HG03039 (cell line): ENCODE measurements at regions not wholly inside any gene's neighbourhood (a gene's known extent, or its start where the extent isn't known, plus 50 kb on each side); places are given as distances from the start of the nearest gene placed in this dataset.
A peak's percentile ranks its signal among the peaks of the same experiment; 100 is the strongest.
"Not testable (repeated sequence)": the region's sequence is repeated elsewhere in the genome, so short reads cannot be mapped to it uniquely, and the experiment has no call there.

Experiments used
- ATAC-seq: cut with Tn5 transposase; IDR thresholded peaks from one replicate; pipeline ENCODE4 v1.9.1; 2021; ENCODE audit warnings: mild to moderate bottlenecking, moderate library complexity; ENCODE audit not compliant: unreplicated experiment

DNA sequence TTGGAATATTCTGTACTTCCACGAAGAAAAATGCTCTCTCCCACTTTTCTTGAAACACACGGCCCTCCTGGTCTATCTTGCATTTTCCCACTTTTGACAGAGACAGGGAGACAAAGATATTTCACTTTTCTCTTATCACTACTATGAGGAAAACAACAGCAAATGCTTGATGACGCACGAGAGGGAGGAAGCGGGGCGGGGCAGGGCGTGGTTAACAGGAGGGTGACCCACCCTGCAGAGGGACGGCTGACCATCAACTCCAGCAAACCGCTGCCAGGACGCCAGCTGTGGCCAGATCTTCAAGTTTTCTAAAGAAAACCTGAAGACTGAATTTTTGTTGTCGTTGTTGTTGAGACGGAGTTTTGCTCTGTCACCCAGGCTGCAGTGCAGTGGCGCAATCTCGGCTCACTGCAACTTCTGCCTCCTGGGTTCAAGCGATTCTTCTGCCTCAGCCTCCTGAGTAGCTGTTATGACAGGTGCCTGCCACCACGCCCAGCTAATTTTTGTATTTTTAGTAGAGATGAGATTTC lies 63.8 kb downstream of the NSUN5 start:
- not testable (repeated sequence) for ATAC-seq

DNA sequence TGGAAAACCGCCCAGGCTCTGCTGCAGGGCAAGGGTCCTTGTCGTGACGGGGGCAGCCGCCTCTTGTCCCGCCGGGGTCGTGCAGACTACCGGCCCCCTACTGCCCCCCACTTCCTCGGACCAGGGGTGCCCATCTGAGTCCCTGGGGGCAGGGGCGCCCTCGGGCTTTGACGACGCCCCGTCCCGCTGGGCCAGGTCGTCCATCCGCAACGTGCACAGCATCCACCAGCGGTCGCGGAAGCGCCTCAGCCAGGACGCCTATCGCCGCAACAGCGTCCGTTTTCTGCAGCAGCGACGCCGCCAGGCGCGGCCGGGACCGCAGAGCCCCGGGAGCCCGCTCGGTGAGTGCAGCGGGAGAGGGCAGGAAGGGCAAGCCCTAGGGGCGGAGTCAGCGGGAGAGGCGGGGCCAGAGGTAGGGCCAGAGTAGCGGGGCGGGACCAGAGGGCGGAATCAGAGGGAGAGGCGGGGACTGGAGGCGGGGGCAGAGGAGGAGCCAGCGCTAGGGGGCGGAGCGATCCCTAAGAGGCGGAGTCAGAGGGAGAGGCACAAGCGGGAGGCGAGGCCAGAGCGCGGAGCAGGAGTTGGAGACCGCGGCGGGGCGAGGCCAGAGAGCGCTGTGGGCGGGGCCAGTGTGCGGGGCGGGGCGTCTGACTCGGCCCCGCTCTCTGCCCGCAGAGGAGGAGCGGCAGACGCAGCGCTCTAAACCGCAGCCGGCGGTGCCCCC lies 73.5 kb downstream of the NSUN5 start:
- ATAC-seq = peak; percentile 88

DNA sequence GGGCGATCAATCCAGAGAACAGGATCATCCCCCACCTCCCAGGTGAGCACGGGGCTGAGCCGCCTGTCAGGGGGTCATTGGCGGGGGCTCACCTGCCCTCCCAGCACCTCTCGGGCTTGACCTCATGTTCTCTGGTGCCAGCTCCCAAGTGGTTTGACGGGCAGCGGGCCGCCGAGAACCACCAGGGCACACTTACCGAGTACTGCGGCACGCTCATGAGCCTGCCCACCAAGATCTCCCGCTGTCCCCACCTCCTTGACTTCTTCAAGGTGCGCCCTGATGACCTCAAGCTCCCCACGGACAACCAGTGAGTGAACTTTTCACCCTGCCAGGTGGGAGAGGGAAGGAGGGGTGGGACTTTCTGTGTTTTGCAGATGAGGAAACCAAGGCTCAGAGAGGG lies 82.9 kb downstream of the NSUN5 start:
- ATAC-seq = not testable (repeated sequence)

DNA sequence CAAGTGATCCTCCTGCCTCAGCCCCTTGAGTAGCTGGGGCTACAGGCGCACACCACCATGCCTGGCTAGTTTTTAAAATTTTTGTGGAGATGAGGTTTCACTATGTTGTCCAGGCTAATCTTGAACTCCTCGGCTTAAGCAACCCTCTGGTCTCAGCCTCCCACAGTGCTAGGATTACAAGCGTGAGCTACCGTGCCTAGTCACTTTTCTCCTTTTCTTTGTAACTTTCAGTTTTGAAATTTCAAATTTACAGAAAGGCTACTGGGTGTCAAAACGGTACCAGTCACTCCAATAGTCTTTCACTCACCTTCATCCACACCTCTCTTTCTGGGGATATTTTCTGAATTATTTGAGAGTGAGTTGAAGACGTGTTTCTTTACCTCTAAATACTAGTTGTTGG lies 86.9 kb downstream of the NSUN5 start:
- ATAC-seq = peak; percentile 33

DNA sequence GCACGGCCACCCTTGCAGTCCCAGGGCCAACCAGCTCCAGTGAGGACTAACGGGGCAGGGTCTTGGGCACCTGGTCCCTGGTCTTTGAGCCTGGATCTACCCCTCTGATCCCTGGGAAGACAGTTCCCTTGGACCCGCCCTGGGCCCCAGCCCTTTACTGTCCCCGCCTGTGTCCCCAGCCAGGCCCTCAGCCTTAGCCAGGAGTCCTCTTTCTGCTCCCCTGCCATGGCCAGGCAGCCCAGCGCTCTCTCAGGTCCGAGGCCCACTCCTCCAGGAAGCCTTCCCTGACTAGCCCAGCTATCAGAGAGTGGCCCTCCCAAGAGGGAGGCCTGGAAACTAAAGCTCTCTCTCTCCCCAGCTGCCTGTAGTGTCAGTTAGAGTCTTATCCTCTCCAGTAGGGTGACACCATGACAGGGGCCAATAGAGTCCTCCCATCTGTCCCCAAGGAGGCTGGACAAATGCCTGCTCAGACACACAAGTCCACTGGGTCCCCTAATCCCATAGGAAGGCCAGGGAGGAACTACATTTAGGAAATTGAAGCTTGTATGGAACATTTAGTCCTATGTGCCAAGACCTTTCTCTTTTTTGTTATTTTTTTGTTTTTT lies 87.8 kb downstream of the NSUN5 start:
- ATAC-seq = peak; percentile 31

DNA sequence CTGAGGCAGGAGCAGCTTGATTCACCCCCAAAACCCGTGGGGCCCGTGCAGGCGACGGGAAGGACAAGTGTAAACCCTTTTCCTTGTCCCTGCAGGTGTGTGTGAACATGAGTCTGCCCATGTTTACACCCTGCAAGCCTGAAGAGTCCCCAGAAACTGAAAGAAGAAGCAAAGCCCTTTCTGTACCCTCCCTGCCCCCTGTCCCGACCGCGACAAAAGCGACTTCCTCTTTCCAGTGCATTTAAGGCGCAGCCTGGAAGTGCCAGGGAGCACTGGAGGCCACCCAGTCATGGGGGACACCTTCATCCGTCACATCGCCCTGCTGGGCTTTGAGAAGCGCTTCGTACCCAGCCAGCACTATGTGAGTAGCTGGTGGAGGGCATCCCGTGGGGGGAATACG lies 88.3 kb downstream of the NSUN5 start:
- ATAC-seq = peak; percentile 57

DNA sequence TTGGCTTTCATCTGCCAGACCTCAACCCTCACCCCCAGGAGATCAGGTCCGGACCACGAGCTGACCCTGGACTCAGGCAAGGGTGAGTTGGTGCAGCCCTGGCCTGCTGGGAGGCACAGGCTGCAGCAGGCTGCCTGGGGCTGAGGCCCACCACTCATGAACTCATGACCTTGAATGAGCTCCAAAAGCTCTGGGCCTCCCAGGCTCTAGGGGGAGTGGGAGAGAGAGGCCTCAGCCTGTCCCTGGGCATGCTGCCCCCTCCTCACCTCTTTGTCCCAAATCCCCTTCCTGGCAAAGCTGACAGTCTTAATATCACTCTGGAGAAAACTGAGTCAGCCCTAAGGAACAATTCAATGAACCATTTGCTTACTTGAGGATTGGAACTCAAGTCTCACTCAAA lies 89.8 kb downstream of the NSUN5 start:
- not testable (repeated sequence) for ATAC-seq

DNA sequence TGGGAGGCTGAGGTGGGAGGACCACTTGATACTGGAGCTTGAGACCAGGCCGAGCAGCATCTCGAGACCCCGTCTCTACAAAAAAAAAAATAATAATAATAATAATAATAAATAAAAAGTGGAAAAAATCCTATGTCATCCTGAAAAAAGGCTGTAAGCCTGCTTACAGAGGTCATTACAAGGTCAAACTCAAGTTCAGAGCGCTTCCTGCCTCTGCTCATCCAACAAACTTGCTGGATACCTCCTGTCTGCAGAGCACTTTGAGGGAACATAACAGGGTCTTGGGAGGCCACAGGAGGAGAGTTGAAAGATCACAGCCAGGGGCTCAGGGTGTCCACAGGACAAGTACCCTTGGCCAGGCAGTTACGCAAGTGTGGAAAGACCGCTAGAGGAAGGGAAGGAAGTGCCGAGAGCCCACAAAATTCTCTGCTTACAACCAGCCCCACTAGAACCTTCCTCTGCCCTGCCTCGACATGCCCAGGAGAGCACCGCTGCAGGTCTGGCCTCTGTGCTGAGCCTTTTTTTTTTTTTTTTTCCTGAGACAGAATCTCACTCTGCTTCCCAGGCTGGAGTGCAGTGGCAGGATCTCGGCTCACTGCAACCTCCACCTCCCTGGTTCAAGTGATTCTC lies 92.5 kb downstream of the NSUN5 start:
- not testable (repeated sequence) for ATAC-seq

DNA sequence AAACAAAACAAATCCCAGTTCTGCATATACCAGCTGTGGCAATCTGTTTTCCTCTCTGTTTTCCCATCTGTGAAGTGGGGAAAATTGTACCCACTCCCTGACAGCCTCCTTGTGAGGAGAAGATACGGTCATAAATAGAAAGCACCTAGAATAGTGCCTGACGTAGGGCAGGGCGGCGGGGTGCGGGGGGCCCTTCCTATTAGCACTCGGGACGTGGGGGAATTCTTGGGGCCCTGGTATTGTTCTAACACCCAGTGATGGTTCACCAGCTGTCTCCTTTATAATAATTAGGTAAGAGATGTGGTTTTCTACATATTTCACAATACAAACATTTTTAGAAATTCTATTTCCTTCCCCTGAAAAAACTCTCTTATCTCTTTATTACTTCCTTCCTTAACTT lies 93.4 kb downstream of the NSUN5 start:
- ATAC-seq = not testable (repeated sequence)

DNA sequence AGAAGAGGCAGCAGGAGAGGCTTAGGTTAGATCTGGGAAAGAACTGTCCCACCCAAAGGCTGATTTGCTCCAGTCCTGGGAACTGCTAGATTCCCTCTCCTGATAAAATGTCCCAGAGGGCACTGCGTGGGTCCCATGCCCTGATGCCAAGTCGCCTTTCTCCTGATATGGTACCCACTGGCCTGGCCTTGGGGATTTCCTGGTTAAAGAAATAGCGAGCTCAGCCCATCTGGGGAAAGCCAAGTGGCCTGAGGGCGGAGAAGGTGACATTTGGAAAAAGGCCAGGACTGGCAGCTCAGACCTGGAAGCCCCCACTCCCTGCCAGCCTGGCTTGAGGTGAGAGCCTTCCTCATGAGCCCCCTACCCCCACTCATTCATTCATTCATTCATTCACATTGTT lies 94.2 kb downstream of the NSUN5 start:
- ATAC-seq = not testable (repeated sequence)

DNA sequence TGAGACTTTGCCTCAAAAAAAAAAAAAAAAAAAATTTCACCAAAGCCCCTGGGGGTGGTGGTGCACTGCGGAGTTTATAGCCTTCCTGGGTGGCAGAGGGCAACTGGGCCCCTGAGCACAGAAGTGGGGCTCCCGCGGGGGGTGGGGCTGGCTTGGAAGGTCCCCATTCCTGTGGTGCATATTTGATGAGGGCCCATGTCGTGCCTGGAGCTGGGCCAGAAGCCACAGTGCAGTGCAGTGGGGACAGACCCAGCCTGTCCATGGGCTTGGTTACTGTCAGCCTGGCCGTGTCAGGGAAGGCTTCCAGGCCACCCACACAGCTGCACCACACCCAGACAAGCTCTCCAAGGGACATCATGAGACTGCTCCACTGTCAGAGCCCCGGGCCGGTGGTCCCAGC lies 95.5 kb downstream of the NSUN5 start:
- not testable (repeated sequence) for ATAC-seq

DNA sequence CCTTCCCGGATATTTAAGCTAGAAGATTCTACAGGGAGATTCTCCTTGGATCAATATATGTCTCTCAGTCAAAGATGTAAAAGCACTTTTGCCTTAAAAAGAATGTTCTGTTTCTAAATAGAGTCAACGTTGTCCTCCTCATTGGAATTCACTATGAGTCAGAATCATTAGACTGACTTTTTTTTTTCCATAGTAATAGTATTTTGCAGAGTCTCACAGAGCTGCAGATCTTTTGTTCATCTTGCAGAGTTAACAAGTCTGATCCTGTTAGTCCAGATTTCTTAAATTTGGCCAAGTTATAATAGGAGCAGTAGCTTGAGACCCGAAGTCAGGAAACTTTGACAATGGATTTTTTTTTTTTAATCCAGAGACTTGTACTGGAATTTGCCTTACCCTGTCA lies 103.0 kb downstream of the NSUN5 start:
- not testable (repeated sequence) for ATAC-seq

DNA sequence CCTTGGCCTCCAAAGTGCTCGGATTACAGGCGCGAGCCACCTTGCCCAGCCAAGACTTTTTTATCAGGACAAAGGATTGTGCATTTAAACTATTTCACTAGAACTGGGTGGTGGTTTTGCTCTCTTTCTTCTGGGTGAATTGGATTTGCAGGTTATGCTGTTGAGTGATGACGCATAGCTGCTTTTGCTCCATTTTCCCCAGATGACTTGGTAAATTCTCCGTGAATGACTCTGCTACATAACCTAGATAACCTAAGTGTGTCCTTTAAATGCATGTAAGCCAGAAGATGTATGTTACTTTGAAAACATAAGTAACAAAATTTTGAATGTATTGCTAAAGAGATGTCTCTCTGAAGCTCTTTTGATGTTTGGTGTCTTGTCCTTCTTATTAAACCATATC lies 103.7 kb downstream of the NSUN5 start:
- not testable (repeated sequence) for ATAC-seq

DNA sequence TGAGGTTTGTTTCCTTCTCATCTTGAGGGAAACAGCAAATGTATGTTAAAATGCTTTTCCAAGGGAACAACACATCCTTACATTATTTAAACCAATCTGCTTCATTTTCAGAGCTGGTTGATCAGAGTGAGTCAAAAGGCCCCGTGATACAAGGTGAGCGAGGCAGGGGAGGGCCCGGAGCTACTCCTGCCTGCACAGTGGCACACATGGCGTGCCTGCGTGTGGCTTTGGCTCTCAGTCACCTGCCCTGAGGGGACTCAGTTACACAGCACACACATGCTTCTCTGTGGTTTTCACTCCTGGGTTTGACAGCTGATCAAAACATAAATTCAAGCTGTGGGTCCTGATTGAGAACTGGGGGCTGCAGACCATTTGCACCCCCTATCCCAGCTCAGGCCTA lies 105.3 kb downstream of the NSUN5 start:
- not testable (repeated sequence) for ATAC-seq

DNA sequence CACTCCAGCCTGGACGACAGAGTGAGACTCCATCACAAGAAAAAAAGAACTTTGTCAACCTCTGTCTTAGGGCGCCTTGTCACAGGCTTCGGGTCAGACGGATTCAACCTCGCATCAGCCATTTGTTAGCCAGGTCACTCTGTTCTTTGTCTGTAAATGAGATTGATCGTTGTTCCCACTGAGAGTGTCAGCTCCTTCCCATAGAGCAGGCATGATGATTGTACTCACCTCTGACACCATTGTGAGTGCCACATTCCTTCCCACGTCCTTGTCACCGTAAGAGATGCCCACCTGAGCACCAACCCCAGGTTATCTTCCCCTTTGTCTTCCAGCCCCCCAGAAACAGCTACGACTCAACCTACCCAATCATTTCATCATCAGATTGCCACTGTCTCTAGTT lies 107.4 kb downstream of the NSUN5 start:
- ATAC-seq = not testable (repeated sequence)

DNA sequence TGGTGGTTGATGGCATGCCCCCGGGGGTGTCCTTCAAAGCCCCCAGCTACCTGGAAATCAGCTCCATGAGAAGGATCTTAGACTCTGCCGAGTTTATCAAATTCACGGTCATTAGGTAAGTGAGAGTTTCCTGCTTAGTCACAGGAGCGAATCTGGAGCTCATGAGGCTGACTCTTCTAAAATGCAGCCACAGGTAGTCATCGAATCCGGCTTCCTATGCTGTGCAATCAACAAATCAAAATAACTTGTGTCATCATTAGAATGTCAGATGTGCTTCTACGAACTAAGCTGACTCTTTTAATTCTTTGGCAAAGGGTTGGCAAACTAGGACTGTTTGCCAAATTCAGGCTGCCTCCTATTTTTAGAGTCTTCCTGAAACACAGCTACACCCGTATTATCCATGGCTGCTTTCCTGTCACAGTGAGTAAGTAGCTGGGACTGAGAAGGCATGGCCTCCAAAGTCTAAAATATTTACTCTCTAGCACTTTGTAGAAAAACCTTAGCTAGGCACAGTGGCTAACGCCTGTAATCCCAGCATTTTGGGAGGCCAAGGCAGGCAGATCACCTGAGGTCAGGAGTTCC lies 108.0 kb downstream of the NSUN5 start:
- ATAC-seq = not testable (repeated sequence)

DNA sequence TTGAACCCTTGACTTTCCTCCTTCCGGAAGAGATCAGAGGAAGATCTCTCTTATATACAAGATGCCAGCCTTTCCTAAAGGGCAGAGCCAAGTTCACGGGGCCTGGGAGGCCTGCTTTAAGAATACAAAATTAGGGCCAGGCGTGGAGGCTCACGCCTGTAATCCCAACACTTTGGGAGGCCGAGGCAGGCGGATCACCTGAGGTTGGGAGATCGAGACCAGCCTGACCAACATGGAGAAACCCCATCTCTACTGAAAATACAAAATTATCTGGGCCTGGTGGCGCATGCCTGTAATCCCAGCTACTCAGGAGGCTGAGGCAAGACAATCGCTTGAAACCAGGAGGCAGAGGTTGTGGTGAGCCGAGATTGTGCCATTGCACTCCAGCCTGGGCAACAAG lies 108.2 kb upstream of the SPDYE9 start:
- not testable (repeated sequence) for ATAC-seq

DNA sequence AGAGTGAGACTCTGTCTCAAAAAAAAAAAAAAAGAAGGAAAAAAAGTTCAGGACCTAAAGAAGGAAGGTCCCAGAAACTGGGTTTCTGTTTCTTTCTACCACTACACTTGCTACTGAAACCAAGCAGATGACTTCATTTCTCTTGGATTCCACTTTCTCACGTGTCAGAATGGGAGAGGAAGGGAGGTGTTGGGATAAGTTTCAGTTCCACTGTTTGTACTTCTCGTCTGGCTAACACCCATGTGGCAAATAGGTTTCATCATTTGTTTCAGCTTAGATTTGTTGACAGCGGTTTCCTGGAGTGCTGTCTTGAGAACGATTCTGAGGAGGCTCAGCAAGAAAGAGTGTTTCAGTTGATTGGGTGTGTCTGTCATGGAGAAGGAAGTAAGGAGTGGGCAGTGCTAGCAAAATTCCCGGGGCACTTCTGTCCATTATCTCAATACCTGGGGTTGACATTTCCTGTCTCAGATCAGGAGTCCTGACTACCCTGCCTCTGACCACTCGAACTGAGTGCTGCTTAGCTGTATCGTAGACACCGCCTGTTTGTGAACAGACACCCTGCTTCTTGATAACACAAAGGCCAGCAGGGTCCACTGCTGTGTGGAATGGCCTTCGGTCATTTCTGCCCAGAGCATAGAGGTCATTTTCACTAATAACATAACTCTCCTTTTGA lies 104.8 kb upstream of the SPDYE9 start:
- ATAC-seq = not testable (repeated sequence)

DNA sequence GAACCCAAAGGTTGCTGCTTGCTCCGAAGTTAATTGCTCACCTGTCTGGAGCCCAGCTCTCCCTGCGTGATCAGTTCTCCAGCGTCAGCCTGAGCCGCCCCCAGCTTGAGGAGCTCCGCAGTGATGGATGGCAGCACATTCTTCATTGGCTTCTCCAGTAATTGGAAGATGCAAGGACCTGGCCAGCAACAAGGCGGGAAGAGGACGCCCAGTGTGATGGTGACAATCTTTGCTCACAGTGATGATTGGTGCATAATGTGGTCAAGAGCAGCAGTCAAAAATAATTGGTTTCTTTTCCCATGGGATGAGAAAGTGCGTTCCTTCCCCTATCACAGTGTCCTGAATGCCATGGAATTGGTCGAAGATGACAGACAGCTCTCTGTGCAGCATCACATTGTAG lies 102.4 kb upstream of the SPDYE9 start:
- not testable (repeated sequence) for ATAC-seq

DNA sequence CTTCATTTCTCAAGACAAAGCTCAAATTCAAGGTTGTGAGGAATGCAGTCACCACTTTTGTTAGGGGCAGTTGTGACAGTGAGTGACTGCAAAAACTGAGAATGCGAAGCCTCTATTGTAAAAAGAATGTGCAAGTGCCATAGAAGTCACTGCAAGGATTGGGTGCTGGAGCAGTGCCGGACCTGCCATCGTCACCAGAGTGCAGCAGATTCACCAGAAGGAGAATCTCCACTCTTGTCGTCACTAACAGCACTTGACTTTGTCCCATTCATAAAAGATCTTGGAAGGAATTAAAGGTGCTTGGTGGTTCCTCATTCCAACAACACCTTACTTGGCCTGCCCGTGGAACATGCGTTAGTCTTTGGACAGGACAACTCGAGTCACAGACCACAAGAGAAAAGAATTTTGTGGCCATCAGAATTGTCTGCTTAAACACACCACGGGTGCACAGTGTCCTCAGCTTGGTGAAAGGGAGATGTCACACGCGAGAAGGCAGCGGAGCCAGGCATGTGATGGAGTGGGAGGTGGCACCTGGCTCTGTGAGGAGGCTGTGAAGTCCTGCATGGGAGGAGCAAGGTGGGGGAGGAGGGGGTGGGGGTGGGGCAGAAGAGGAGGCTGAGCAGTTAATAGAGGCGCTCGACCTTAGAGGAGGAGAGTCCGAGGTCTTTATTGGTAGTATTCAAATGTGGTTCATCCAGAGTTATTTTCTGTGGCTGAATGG lies 100.9 kb upstream of the SPDYE9 start:
- not testable (repeated sequence) for ATAC-seq
